NCI-H146 (cell line): ENCODE measurements at regions not wholly inside any gene's neighbourhood (a gene's known extent, or its start where the extent isn't known, plus 50 kb on each side); places are given as distances from the start of the nearest gene placed in this dataset.
"Not testable (repeated sequence)": the region's sequence is repeated elsewhere in the genome, so short reads cannot be mapped to it uniquely, and the experiment has no call there.

ENCODE experiments used
- DNase-seq: peaks from one replicate; lab custom pipeline; 2025; lab: John Stamatoyannopoulos, UW

- no peak for DNase-seq
These were observed 83.5 kb downstream of the TTLL2 start for GRCh38 chr6:167408235-167408869.

DNA sequence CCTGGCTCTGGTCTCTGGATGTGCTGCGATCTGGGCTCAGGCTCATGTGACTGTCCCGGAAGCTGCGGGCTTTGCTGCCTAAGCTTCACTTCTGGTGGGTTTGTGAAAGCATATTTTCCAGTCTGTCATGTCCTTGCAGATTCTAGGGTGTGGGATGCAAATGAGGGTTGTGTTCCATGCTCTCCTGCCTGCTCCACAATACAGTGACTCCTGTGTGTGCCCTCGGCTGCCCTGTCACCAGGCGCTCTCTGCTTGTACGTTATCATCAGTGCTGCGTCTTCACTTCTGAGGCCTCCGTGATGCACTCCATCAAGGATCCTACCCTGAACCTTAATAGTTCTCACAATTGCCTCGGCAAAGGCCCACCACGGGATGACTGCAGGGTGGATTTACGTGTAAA, 84.2 kb downstream of the TTLL2 start:
- no peak for DNase-seq

- DNase-seq, result no peak
These were observed 84.8 kb downstream of the TTLL2 start for GRCh38 chr6:167409694-167410093.

DNA sequence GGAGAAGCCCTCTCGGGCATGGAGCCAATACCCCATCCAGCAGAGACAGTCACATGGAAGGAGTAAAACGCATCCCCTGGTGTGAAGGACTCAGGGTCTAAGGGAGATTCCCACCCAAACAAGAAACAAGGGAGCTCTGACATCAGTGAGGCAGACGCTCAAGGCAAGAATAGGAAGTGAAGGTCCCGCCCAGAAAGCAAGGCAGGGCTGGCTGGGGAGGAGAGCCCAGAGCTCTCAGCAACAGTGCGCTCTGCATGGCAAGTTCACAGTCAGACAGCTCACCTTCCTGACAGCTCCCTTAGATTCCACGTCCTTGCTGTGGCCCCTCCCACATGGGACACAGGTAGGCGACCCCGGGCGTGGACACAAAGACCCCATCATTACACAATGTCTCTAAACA, 85.6 kb downstream of the TTLL2 start:
- DNase-seq, result no peak

DNA sequence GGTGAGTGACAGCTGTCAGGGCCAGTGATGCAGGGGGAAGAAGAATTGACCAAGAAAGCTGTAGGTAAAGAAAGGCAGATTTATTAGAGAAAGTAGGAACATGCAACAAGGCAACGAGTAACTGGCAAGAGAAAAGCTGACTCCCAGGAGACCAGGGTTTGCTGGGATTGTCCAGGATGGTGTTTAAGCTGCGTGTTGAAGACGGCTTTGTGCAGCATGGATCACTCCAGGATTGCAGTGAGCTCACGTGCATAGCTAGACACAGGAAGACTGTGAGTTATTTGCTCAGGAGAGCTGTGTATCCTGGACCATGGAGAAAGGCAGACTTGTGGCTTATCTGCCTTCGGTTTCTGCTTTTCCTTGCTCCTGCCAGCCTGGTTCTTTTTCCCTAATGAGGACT, 87.6 kb downstream of the TTLL2 start:
- no peak for DNase-seq

DNA sequence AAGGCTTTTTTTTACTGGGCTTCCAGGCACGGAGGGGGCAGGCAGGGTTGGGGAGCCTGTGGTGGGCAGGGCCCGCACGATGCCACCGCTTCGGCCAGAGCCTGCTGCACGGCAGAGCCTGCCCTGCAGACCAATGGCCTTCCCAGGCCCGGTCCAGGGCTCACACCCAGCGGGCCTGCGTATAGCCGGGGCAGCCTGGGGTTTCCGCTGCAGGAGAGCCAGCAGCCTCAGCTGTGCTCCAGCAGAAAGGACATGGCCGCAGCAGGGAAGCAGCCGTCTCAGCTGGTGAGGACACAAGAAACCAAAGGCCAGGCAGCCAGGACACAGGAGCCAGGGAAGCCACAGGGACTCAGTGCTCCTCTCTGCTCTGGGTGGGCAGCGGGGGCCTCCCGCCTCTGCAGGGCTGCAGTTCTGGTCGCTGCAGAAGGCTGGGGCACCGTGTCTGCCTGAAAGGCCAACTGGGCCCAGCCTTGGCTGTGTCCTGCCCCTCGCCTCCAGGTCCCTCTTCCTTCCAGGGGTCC, 90.6 kb downstream of the TTLL2 start:
- no peak for DNase-seq

DNA sequence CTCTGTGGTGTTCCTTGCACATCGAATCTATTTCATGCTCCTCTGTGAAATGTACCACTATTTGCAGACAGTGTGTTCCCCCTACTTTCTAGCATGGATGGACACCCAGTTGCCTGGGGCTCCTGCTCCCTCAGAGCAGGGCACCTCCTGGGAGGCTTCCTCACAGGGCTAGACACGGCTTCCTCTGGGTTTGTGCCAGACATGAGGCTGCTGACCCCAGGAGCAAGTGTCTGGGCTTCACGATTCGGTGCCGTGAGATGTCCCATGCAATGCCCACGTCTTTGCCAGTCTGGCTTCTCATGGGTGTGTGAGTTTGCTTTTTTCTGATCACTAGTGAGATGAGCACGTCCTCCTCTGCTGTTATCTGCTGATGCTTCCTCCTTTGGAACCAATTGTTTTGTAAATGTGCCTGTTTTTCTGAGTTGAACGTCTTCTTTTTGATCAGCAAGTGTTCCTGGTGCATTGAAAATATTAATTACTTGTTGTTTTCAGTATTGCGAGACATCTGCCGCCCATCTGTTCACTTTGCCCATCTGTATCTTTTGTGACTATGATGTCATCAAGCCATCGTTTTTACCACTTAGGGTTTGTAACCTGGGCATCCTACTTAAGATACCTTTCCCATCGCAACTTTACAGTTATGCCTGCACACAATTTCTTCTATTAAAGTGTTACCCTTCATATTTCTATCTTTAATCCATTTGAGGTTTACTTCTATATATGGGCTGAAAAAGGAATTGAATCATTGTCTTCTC, 92.0 kb downstream of the TTLL2 start:
- DNase-seq, result no peak

DNA sequence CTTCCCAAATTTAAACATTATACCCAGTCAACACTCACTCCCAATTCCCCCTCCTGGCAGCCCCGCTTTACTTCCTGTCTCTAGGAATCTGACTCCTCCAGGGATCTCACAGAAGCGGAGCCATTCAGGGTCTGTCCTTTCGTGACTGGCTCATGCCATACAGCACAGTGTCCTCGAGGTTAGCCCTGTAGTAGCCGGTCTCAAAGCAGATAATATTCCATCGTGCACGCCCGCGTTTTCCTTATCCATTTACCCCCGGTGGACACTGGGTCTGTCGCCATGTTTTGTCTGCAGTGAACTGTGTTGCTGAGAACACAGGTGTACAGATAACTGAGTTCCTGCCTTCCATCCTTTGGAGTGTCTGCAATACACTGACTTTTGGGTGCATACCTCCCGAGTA, 95.3 kb downstream of the TTLL2 start:
- no peak for DNase-seq

GRCh38 chr6:167420858-167421766, 96.2 kb downstream of the TTLL2 start:
- no peak for DNase-seq

GRCh38 chr6:167421944-167422343, 97.1 kb downstream of the TTLL2 start:
- DNase-seq, result not testable (repeated sequence)

DNA sequence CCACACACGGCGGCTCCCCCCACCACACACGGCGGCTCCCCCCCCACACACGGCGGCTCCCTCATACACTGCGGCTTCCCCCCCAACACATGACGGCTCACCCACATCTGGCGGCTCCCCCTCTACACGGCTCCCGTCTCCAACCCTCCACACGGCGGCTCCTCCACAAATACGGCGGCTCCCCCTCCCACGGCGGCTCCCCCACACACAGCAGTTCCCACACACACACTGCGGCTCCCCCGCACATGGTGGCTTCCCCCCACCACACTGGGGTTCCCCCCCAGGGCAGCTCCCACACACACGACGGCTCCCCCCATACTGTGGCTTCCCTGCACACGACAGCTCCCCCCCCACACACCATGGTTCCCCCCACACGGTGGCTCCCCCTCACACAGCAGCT, 98.0 kb downstream of the TTLL2 start:
- no peak for DNase-seq

DNA sequence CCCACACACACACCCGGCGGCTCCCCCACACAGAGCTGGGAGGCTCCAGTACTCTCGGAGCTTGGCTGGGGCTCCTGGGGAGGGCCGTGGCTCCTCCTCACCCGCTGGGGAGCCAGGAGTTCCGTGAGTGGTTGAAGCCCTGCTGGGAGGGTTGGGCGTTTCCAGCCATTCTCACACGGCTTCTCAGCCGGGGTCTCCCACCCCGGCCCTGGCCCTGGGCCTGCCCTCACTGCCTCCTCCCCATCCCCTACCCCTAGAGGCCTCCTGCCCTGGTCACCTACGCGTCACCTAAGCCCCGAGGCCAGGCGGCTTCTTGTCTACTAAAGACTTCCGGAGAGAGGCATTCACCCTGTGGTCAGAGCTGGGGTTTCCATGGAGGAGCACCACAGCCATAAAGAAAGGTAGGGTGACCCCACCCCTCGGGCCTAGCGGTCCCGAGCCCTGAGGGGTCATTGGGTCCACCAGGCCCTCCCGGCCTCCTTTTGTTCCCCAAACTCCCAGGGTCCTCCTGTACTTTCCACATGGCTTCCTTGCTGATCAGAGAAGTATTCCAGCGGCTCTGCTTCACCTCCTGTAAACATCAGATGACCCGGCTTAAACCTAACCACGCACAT, 99.3 kb downstream of the TTLL2 start:
- no peak for DNase-seq

DNA sequence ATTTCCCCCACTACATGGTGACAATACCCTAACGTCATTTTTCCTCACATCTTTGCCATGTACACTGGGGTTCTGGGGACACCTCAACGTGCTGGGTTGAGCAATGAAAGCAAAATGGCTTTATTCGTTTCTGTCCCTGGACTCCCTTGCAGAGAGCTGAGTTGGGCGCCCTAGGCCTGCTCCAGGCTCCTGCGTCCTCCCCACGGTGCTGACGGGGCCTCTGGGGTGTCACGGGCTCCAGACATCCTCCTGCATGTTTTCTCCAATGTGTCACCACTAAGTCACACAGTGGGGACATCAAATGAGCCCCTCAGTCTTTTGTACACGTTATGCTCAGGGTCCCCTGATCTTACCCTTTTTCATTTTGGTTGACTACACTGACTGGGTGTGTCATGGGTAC, 99.8 kb downstream of the TTLL2 start:
- no peak for DNase-seq

DNA sequence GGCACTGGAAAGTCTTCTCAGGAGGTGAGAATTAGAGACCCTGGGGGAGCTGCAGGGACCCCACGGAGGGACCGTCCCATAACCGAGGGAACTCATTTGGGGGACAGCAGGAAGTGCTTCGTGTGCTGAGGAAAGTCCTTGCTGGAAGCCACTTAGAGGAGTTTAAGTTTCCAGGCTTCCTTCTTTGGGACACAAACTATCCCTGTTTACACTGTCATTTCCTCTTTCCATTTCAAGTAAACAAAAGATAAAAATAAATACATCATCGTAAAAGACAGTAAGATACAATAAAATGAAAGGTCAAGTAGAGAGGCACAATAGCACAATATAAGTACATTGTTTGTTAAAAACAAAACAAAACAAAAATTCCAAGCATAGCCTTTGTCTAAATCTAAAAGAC, 101.2 kb downstream of the TTLL2 start:
- no peak for DNase-seq

GRCh38 chr6:167426651-167427050, 101.8 kb downstream of the TTLL2 start:
- DNase-seq, result no peak

DNA sequence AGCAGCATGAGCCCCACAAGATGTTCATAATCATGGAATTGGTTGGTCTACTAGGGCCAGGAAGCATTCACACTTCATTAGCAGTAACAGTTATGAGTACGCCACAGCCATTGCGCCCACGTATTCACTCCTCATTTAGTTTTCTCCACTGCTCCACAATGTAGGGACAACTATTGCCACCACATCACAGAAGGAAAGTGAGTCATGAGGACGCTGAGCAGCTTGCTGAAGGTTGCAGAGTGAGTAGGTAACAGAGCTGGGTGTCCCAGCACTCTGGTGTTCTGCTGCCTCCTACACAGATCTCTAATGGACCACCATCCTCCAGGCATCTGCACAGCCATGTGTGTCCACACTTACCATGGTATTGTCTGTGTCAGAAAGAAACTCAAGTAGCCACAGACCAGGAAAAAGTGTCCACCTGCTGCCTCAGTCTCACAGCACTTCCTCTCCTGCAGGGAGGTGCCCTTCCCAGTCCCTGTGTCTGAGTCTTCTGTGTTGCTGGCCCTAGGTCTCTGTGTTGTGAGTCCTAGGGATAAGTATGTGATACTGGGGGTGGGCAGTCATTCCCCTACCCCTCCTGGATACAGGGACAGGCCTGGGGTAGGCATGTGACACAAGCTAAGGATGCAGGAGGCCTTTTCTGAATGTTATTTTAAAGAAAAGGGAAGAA, 103.9 kb downstream of the TTLL2 start:
- no peak for DNase-seq

DNA sequence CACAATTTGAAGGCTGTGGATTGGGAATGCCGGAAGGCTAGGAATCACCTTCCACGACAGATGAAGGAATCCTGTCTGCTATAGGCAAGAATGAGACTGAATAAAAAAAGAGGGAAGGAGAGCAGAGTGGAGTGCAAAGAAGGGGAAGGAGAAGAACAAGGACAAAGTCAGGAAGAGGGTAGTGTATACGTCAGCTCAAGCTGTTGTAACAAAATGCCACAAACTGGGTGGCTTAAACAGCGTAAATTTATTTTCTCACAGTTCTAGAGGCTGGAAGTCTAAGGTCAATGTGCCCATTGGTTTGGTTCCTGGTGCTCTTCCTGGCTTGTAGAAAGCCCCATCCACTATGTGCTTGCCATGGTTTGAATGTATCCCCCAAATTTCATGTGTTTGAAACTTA, 104.5 kb downstream of the TTLL2 start:
- no peak for DNase-seq

DNA sequence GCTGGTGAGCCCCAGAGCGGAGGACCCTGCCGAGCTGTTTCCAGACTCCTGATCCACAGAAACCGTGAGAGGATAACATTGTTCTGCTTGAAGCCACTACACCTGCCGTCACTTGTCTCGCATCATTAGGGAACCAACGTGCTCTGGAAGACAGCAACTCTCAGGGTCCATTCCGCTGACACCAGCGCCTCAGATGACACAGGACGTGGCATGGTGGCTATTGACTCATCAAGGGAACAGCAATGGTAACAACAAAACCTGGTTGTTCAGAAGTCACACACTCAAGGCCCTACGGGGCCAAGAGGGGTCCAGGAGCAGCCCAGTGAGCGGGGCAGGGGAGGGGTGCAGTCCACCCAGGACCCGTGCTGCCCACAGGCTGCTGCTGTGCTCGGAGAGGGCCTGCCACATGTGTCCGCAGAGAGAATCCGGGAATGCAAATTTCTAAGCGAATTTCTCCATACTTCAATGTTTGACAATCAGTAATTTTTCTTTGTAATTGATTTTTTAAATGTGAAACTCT, 110.4 kb downstream of the TTLL2 start:
- no peak for DNase-seq

DNA sequence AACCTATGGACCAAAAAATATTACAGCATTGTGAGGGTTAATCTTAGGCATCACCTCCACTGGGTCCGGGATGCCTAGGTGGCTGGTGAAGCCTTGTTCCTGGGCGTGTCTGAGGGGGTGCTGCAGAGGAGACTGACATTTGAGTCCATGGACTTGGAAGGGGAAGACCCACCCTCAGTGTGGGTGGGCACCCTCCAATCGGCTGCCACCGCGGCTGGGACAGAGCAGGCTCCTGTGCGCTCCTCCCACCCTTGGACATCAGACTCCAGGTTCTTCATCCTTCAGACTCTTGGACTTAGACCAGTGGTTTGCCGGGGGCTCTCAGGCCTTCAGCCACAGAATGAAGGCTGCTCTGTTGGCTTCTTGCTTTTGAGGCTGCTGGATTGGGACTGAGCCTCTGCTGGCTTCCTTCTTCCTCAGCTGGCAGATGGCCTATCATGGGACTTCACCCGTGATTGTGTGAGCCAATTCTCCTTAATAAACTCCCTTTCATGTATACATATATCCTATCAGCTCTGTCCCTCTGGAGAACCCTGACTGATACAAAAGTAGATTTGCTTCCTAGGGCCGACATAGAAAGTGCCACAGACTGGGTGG, 113.1 kb downstream of the TTLL2 start:
- DNase-seq, result no peak

DNA sequence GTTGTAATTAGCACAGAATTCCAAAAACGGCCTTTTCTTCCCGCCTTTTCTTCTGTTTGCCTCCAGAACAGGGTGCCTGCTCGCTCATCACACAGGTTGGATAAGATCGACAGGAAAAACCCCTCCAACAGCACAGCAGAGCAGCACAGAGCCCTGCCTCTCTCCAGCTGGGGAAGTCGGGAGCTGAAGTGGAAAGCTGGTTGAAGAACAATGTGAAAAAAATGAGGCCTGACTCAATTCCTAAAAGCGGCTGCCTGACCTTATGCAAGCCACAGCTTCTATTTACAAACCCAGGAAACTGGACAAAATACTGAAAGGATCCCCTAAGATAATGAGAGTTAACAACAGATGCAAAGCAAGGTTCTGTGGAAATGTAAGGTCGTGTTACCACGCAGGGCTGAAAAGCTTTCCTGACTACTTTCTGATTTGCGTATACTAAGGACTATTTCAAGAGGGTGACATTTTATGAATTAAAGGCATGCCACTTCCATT, 116.9 kb downstream of the TTLL2 start:
- DNase-seq, result no peak

DNA sequence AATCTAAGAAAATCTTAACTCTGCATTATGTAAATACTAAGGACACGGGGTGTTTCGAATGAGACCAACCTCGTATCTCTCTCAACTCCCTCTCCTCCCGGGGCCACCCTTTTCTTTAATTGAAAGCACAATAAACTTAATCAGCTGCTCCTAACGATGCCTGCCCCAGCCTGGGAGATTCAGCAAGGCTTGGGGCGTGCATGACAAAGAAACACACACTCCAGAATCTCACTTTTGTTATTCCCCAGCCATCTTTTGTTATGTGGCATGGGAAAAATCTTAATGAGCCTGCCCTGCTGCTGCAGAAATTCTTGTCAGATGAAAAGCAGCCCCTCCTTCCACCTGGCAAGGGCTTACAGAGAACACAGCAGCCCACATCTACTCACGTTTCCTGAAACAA, 117.4 kb downstream of the TTLL2 start:
- no peak for DNase-seq
